OCI-LY3 (cell line): ENCODE measurements at regions not wholly inside any gene's neighbourhood (a gene's known extent, or its start where the extent isn't known, plus 50 kb on each side); places are given as distances from the start of the nearest gene placed in this dataset.

Experiments
- H2AFZ ChIP-seq: fragments of 200-600, 300-600 bp; shearing (Covaris generic); 2 replicates; pipeline ENCODE4 v1.6.0; 2014; ENCODE audit warnings: antibody characterized with exemption, low read depth, low read length
- H3K27ac ChIP-seq: fragments of 200-600, 300-600 bp; sonication (generic); 2 replicates; pipeline ENCODE4 v1.5.1; 2014; ENCODE audit warnings: mild to moderate bottlenecking, low read length, moderate library complexity, mixed read lengths
- H3K27me3 ChIP-seq: fragments of 200-600, 300-600 bp; sonication (generic); 2 replicates; pipeline ENCODE4 v1.6.1; 2014; ENCODE audit warnings: low read depth, low read length, mixed read lengths
- H3K36me3 ChIP-seq: fragments of 200-600, 300-600 bp; sonication (generic); replicated peaks from 2 replicates; pipeline ENCODE3; 2014; ENCODE audit warnings: low read depth, low read length, mixed read lengths
- H3K4me1 ChIP-seq: fragments of 300-600, 200-600 bp; sonication (generic); 2 replicates; pipeline ENCODE4 v1.6.1; 2014; ENCODE audit warnings: low read length, mixed read lengths
- H3K4me2 ChIP-seq: fragments of 200-600, 300-600 bp; sonication (generic); 2 replicates; pipeline ENCODE4 v1.6.1; 2014; ENCODE audit warnings: low read length, mixed read lengths
- H3K4me3 ChIP-seq: fragments of 300-600, 200-600 bp; sonication (generic); 2 replicates; pipeline ENCODE4 v1.5.1; 2014; ENCODE audit warnings: antibody characterized with exemption, mild to moderate bottlenecking, low read length, moderate library complexity
- H3K79me2 ChIP-seq: fragments of 300-600, 200-600 bp; shearing (Covaris generic); 2 replicates; pipeline ENCODE4 v1.6.1; 2014; ENCODE audit warnings: mild to moderate bottlenecking, low read length, mixed read lengths
- H3K9ac ChIP-seq: fragments of 300-600, 200-600 bp; shearing (Covaris generic); 2 replicates; pipeline ENCODE4 v1.6.0; 2014; ENCODE audit warnings: mild to moderate bottlenecking, low read length, moderate library complexity
- H3K9me3 ChIP-seq: fragments of 200-600, 300-600 bp; shearing (Covaris generic); 2 replicates; pipeline ENCODE4 v1.6.1; 2014; ENCODE audit warnings: low read length, mixed read lengths; ENCODE audit not compliant: insufficient read depth
- H4K20me1 ChIP-seq: fragments of 200-600, 300-600 bp; sonication (generic); 2 replicates; pipeline ENCODE4 v1.6.1; 2016; ENCODE audit warnings: low read length, mixed read lengths; ENCODE audit not compliant: insufficient read depth
- EZH2phosphoT487 ChIP-seq: fragments of 200-600 bp; shearing (Covaris generic); IDR thresholded peaks from 2 replicates; pipeline ENCODE4 v1.6.1; 2018; ENCODE audit warnings: antibody characterized with exemption, mixed run types, low read depth
- TF ChIP-seq, protein P1 (sequence below): fragments of 200-600, 300-600 bp; sonication (generic); IDR thresholded peaks from 2 replicates; pipeline ENCODE4 v1.5.1; 2014; ENCODE audit warnings: antibody characterized with exemption, low read length, low read depth

DNA sequence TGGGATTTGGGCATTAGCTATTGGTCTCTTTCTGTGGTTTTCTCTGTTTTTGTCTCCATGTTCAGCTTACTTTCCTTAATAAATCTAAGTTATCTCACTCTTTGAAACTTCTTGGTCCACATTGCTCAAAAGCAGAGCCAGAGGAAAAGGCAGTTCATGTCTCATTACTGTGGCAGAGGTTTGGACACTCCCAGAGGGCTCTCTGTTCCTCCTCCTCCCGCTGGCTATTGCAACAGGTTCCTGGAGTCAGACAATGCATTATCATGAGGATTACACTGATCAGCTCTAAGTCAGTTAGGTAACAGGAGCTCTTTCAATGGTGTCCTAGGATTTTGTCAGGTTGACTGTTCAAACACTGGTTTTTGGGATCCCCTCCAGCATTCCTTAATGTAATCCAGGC lies 298.8 kb downstream of the NDFIP2 start:
- Histone ChIP-seq H3K4me1 (no peaks in the 10 kb centered on the region), H3K27ac (no peak overlapping the region), H3K9ac (no peak overlapping the region), H3K79me2 (no peaks in the 10 kb centered on the region), H3K4me2 (no peak overlapping the region), H3K4me3 (no peak overlapping the region), H3K9me3 (no peaks in the 10 kb centered on the region), H3K36me3 (no peaks in the 10 kb centered on the region), H3K27me3 (no peaks in the 10 kb centered on the region), H2AFZ (no peak overlapping the region), H4K20me1 (no peaks in the 10 kb centered on the region)
- no peak for TF ChIP-seq EZH2phosphoT487
- TF ChIP-seq, protein P1, sequence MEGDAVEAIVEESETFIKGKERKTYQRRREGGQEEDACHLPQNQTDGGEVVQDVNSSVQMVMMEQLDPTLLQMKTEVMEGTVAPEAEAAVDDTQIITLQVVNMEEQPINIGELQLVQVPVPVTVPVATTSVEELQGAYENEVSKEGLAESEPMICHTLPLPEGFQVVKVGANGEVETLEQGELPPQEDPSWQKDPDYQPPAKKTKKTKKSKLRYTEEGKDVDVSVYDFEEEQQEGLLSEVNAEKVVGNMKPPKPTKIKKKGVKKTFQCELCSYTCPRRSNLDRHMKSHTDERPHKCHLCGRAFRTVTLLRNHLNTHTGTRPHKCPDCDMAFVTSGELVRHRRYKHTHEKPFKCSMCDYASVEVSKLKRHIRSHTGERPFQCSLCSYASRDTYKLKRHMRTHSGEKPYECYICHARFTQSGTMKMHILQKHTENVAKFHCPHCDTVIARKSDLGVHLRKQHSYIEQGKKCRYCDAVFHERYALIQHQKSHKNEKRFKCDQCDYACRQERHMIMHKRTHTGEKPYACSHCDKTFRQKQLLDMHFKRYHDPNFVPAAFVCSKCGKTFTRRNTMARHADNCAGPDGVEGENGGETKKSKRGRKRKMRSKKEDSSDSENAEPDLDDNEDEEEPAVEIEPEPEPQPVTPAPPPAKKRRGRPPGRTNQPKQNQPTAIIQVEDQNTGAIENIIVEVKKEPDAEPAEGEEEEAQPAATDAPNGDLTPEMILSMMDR, result no peak

DNA sequence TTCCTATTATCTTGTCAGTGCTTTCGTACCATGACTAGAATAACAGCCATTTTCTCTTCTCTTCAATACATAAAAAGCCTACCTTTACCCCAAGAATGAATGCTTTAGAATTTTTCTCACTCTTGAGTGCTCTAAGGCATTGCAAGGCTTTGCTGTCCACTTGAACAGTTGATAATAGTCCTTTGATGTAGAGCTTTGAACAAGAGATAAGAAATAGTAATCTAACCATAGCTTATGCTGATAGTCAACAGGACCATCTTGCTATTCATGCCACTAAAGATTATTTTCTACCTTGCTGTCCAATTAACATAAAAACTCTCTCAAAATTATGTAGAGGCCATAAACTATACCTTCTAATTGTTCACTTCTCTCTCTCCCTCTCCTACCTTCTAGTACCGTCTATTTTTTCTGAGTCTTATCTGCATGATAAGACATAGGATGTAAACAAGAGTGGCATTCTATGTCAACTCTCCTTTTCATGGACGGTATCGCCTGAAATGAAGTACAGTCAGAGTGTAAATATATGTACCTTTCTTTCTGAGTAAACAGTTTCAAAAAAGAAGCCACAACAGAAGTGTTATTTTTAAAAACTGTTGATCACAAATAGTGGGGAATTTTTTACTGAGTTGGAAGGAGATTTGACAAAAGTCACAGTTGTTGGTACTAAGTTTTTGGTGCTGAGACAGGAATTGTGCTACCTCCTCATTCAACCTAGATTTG lies 297.9 kb downstream of the NDFIP2 start:
- H3K27ac ChIP-seq, result no peak overlapping the region
- H3K27me3 ChIP-seq, result no peaks in the 10 kb centered on the region
- H4K20me1 ChIP-seq, result no peaks in the 10 kb centered on the region
- H2AFZ ChIP-seq, result no peak overlapping the region
- no peaks in the 10 kb centered on the region for H3K79me2 ChIP-seq
- no peak for TF ChIP-seq EZH2phosphoT487
- TF ChIP-seq, protein P1, result no peak
- no peaks in the 10 kb centered on the region for H3K36me3 ChIP-seq
- H3K4me1 ChIP-seq, result no peaks in the 10 kb centered on the region
- no peaks in the 10 kb centered on the region for H3K9me3 ChIP-seq
- H3K4me3 ChIP-seq, result no peak overlapping the region
- no peak overlapping the region for H3K4me2 ChIP-seq
- no peak overlapping the region for H3K9ac ChIP-seq

GRCh38 chr13:79777504-79777903 lies 296.5 kb downstream of the NDFIP2 start:
- Histone ChIP-seq H3K9me3 (no peaks in the 10 kb centered on the region), H3K27me3 (no peaks in the 10 kb centered on the region), H3K4me1 (no peaks in the 10 kb centered on the region), H3K79me2 (no peaks in the 10 kb centered on the region), H3K4me2 (no peak overlapping the region), H3K4me3 (no peak overlapping the region), H3K27ac (no peak overlapping the region), H4K20me1 (no peaks in the 10 kb centered on the region), H2AFZ (no peak overlapping the region), H3K36me3 (no peaks in the 10 kb centered on the region), H3K9ac (no peak overlapping the region)
- no peak for TF ChIP-seq EZH2phosphoT487
- TF ChIP-seq, protein P1, result no peak

DNA sequence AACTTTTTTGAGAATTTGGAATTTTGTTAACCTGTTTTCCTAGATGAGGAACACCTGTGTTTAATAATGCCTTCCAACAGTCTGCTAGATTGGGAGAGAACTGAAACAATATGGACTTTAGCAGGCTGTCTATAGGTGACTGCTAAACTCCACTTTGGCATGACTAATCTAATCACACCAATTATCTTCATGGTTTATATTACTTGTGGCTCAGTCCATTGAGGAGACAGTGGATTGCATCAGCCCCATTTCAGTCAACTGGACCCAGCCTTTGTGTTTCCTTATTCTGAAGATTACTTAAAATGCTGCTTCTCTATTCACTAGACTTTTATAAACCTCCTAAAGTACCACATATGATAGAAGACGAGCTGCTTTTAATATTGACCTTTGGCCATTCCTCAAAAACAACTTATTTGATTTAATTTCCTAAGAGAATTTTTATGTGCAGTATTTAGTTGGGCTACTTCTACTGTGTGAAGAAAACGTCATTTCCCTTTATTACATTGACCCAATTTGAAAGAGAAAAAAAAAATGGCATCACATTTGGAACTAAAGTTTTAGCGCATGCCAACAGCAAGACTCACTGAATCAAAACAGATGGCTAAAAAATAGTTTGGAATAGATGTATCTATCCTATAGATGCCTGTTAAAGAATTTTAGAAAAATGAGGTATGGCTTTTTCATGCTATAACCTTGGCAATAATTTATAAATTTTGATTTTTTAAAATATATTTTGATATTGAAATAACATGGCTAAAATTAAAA lies 295.8 kb downstream of the NDFIP2 start:
- Histone ChIP-seq H3K4me2 (no peak overlapping the region), H3K27ac (no peak overlapping the region), H3K4me3 (no peak overlapping the region), H3K36me3 (no peaks in the 10 kb centered on the region), H4K20me1 (no peaks in the 10 kb centered on the region), H3K9ac (no peak overlapping the region), H3K9me3 (no peaks in the 10 kb centered on the region; the same call in 1 of the 2 replicates), H2AFZ (no peak overlapping the region), H3K27me3 (no peaks in the 10 kb centered on the region), H3K4me1 (no peaks in the 10 kb centered on the region), H3K79me2 (no peaks in the 10 kb centered on the region)
- no peak for TF ChIP-seq EZH2phosphoT487
- TF ChIP-seq, protein P1, result no peak
